Activated T-helper 1 cell treated with anti-CD3 and anti-CD28 coated beads, Interleukin-12 subunit alpha, Interleukin-12 subunit beta, Interleukin-2, Interleukin-4 antibody, amounts not matched to agents 30 ng/mL and 10 ng/mL and 1 ng/mL, durations not matched to agents 14 hours and 24 hours and 36 hours (primary cell): ENCODE measurements at regions not wholly inside any gene's neighbourhood (a gene's known extent, or its start where the extent isn't known, plus 50 kb on each side); places are given as distances from the start of the nearest gene placed in this dataset.
"Not testable (repeated sequence)": the region's sequence is repeated elsewhere in the genome, so short reads cannot be mapped to it uniquely, and the experiment has no call there.

Experiments used
- DNase-seq: peaks from one replicate; pipeline ENCODE4 v3.0.0; 2021; ENCODE audit warnings: low spot score
- H3K27ac Mint-ChIP-seq: one replicate; pipeline ENCODE4 v1.8.0; 2021; ENCODE audit warnings: mild to moderate bottlenecking, mixed read lengths
- H3K27me3 Mint-ChIP-seq: one replicate; pipeline ENCODE4 v1.8.0; 2022; ENCODE audit warnings: mild to moderate bottlenecking, moderate library complexity, mixed read lengths; ENCODE audit not compliant: insufficient read depth
- H3K36me3 Mint-ChIP-seq: one replicate; pipeline ENCODE4 v1.8.0; 2021; ENCODE audit warnings: low read depth, mixed read lengths
- H3K4me1 Mint-ChIP-seq: one replicate; pipeline ENCODE4 v1.8.0; 2021; ENCODE audit warnings: low read depth, mixed read lengths
- H3K4me3 Mint-ChIP-seq: one replicate; pipeline ENCODE4 v1.8.0; 2021; ENCODE audit warnings: mild to moderate bottlenecking, moderate library complexity, mixed read lengths
- H3K9me3 Mint-ChIP-seq: one replicate; pipeline ENCODE4 v1.8.0; 2021; ENCODE audit warnings: mixed read lengths
- intact Hi-C: fragments of 100-400 bp; cut with micrococcal nuclease; formaldehyde crosslinking; loops from one replicate; pipeline ENCODE4 v1.15.1; 2024

- no peaks in the 10 kb centered on the region for H3K27me3 Mint-ChIP-seq
- intact Hi-C loops: no loop called here
- H3K4me1 Mint-ChIP-seq: no peaks in the 10 kb centered on the region
- no peak overlapping the region for H3K27ac Mint-ChIP-seq
- DNase-seq: no peak
- H3K36me3 Mint-ChIP-seq: no peaks in the 10 kb centered on the region
- H3K4me3 Mint-ChIP-seq: no peak overlapping the region
- H3K9me3 Mint-ChIP-seq: no peaks in the 10 kb centered on the region
Measured at GRCh38 chr10:130932326-130933007, 379.1 kb downstream of the TCERG1L start.

- DNase-seq: no peak
- Mint-ChIP-seq H3K4me1 (no peaks in the 10 kb centered on the region), H3K27me3 (no peaks in the 10 kb centered on the region), H3K27ac (no peak overlapping the region), H3K36me3 (no peaks in the 10 kb centered on the region), H3K4me3 (no peak overlapping the region), H3K9me3 (no peaks in the 10 kb centered on the region)
- intact Hi-C loops: no loop called here
Measured at GRCh38 chr10:130933008-130933390, 378.5 kb downstream of the TCERG1L start.

- Mint-ChIP-seq H3K27ac (no peak overlapping the region), H3K36me3 (no peaks in the 10 kb centered on the region), H3K4me1 (no peaks in the 10 kb centered on the region), H3K9me3 (no peaks in the 10 kb centered on the region), H3K27me3 (no peaks in the 10 kb centered on the region), H3K4me3 (no peak overlapping the region)
- no peak for DNase-seq
- intact Hi-C loops: no loop called here
Measured at GRCh38 chr10:130934293-130935127, 377.0 kb downstream of the TCERG1L start.

- H3K27ac Mint-ChIP-seq: no peak overlapping the region
- H3K4me3 Mint-ChIP-seq: no peak overlapping the region
- no peaks in the 10 kb centered on the region for H3K4me1 Mint-ChIP-seq
- no peaks in the 10 kb centered on the region for H3K27me3 Mint-ChIP-seq
- DNase-seq: no peak
- intact Hi-C loops: no loop called here
- H3K36me3 Mint-ChIP-seq: no peaks in the 10 kb centered on the region
- H3K9me3 Mint-ChIP-seq: no peaks in the 10 kb centered on the region
Measured at GRCh38 chr10:130935128-130935439, 376.4 kb downstream of the TCERG1L start.

GRCh38 chr10:130935897-130936550 lies 375.5 kb downstream of the TCERG1L start:
- H3K4me1 Mint-ChIP-seq: no peaks in the 10 kb centered on the region
- no peaks in the 10 kb centered on the region for H3K36me3 Mint-ChIP-seq
- intact Hi-C loops: no loop called here
- no peak for DNase-seq
- no peaks in the 10 kb centered on the region for H3K27me3 Mint-ChIP-seq
- H3K9me3 Mint-ChIP-seq: no peaks in the 10 kb centered on the region
- no peak overlapping the region for H3K27ac Mint-ChIP-seq
- H3K4me3 Mint-ChIP-seq: no peak overlapping the region

- Mint-ChIP-seq H3K4me3 (no peak overlapping the region), H3K27ac (no peak overlapping the region), H3K9me3 (no peaks in the 10 kb centered on the region), H3K27me3 (no peaks in the 10 kb centered on the region), H3K36me3 (no peaks in the 10 kb centered on the region), H3K4me1 (no peaks in the 10 kb centered on the region)
- intact Hi-C loops: no loop called here
- no peak for DNase-seq
Measured at GRCh38 chr10:130936851-130937250, 374.7 kb downstream of the TCERG1L start.

- Mint-ChIP-seq H3K27ac (no peak overlapping the region), H3K4me1 (no peaks in the 10 kb centered on the region), H3K36me3 (no peaks in the 10 kb centered on the region), H3K27me3 (no peaks in the 10 kb centered on the region), H3K4me3 (no peak overlapping the region), H3K9me3 (no peaks in the 10 kb centered on the region)
- intact Hi-C loops: no loop called here
- DNase-seq: no peak
Measured at GRCh38 chr10:130938051-130938450, 373.5 kb downstream of the TCERG1L start.

- intact Hi-C loops, H3K4me1 Mint-ChIP-seq, H3K27me3 Mint-ChIP-seq, H3K27ac Mint-ChIP-seq, DNase-seq, H3K4me3 Mint-ChIP-seq, H3K36me3 Mint-ChIP-seq, H3K9me3 Mint-ChIP-seq: not testable (repeated sequence)
Measured at GRCh38 chr10:130938891-130939290, 372.6 kb downstream of the TCERG1L start.

- H3K9me3 Mint-ChIP-seq: no peaks in the 10 kb centered on the region
- H3K27me3 Mint-ChIP-seq: peaks cover 2% of the 10 kb centered on the region
- no peaks in the 10 kb centered on the region for H3K4me1 Mint-ChIP-seq
- DNase-seq: no peak
- H3K4me3 Mint-ChIP-seq: no peak overlapping the region
- H3K36me3 Mint-ChIP-seq: no peaks in the 10 kb centered on the region
- intact Hi-C loops: no loop called here
- H3K27ac Mint-ChIP-seq: no peak overlapping the region
Measured at GRCh38 chr10:130941886-130942285, 369.6 kb downstream of the TCERG1L start.

GRCh38 chr10:130952086-130952485 lies 359.4 kb downstream of the TCERG1L start:
- Mint-ChIP-seq H3K36me3 (no peaks in the 10 kb centered on the region), H3K4me3 (no peak overlapping the region), H3K27me3 (peaks cover 2% of the 10 kb centered on the region), H3K9me3 (no peaks in the 10 kb centered on the region), H3K4me1 (no peaks in the 10 kb centered on the region), H3K27ac (no peak overlapping the region)
- intact Hi-C loops: no loop called here
- DNase-seq: no peak

GRCh38 chr10:130954326-130954905 lies 357.1 kb downstream of the TCERG1L start:
- no peaks in the 10 kb centered on the region for H3K9me3 Mint-ChIP-seq
- H3K4me3 Mint-ChIP-seq: no peak overlapping the region
- DNase-seq: no peak
- intact Hi-C loops: no loop called here
- H3K27me3 Mint-ChIP-seq: peaks cover 2% of the 10 kb centered on the region
- no peaks in the 10 kb centered on the region for H3K36me3 Mint-ChIP-seq
- no peaks in the 10 kb centered on the region for H3K4me1 Mint-ChIP-seq
- H3K27ac Mint-ChIP-seq: no peak overlapping the region

GRCh38 chr10:130956251-130956650 lies 355.3 kb downstream of the TCERG1L start:
- Mint-ChIP-seq H3K27ac (no peak overlapping the region), H3K9me3 (no peaks in the 10 kb centered on the region), H3K36me3 (no peaks in the 10 kb centered on the region), H3K4me3 (no peak overlapping the region), H3K4me1 (no peaks in the 10 kb centered on the region), H3K27me3 (peaks cover 2% of the 10 kb centered on the region)
- intact Hi-C loops: no loop called here
- no peak for DNase-seq

- H3K27ac Mint-ChIP-seq: no peak overlapping the region
- DNase-seq: no peak
- H3K4me1 Mint-ChIP-seq: no peaks in the 10 kb centered on the region
- H3K36me3 Mint-ChIP-seq: no peaks in the 10 kb centered on the region
- intact Hi-C loops: no loop called here
- no peak overlapping the region for H3K4me3 Mint-ChIP-seq
- H3K9me3 Mint-ChIP-seq: no peaks in the 10 kb centered on the region
- H3K27me3 Mint-ChIP-seq: peaks cover 2% of the 10 kb centered on the region
Measured at GRCh38 chr10:130957423-130957822, 354.1 kb downstream of the TCERG1L start.
